ENCODE measurements at regions not wholly inside any gene's neighbourhood (a gene's known extent, or its start where the extent isn't known, plus 50 kb on each side); places are given as distances from the start of the nearest gene placed in this dataset.
A peak's percentile ranks its signal among the peaks of the same experiment; 100 is the strongest.
"Not testable (repeated sequence)": the region's sequence is repeated elsewhere in the genome, so short reads cannot be mapped to it uniquely, and the experiment has no call there.

DNA sequence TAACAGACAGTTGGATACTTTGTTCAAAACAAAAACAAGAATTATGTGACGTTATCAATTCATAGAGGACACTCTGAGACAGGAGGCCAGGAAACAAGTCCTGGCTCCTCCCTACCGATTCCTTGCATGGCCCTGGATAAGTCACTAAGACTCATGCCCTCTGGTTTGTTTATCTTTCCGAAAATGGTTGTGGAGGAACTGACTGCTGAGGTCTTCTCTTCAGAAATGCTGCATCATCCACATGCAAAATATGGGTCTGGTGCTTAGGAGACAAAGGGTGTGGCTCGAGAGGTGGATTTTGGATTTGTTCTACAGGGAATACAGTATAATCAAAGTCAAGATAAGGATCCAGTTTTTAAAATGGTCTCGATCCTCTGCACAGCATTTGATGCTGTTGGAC is 130.9 kb downstream of the RELL1 start:
- H3K27me3 ChIP-seq (ENCODE audit: control insufficient read depth, insufficient read depth, low read length): no peaks in the 10 kb centered on the region
- no CpG with 5 or more reads among the region's 5 CpGs for WGBS (ENCODE audit: insufficient coverage, insufficient read length)
- H3K4me3 ChIP-seq (ENCODE audit: low read length): no peak overlapping the region
- H3K4me1 ChIP-seq (ENCODE audit: control insufficient read depth, insufficient read depth, low read length): no peaks in the 10 kb centered on the region
- H3K36me3 ChIP-seq (ENCODE audit: control insufficient read depth, insufficient read depth, low read length): no peaks in the 10 kb centered on the region
- no peak for DNase-seq (ENCODE audit: low read depth, low spot score)
- no peaks in the 10 kb centered on the region for H3K9me3 ChIP-seq (ENCODE audit: control insufficient read depth, insufficient read depth, low read length)
- H3K27ac ChIP-seq (ENCODE audit: low read length): no peak overlapping the region

DNA sequence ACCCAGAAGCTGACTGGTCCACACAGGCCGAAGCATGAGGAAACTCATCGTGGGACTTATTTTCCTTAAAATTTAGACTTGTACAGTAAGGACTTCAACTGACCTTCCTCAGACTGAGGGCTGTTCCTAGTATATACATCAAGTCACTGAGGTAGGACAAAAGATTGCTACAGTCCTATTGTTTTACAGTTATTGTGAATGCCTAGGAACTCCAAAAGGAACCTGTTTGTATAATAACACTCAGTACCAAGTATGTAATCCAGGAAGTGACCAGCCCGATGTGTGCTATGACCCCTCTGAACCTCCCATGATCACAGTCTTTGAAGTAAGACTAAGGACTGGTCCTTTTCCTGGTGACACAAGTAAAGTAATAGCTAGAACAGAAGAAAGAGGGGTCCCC is 136.3 kb downstream of the RELL1 start:
- WGBS (ENCODE audit: insufficient coverage, insufficient read length): no CpG with 5 or more reads among the region's 3 CpGs
- not testable (repeated sequence) for DNase-seq (ENCODE audit: low read depth, low spot score); H3K9me3 ChIP-seq (ENCODE audit: control insufficient read depth, insufficient read depth, low read length); H3K27ac ChIP-seq (ENCODE audit: low read length); H3K4me1 ChIP-seq (ENCODE audit: control insufficient read depth, insufficient read depth, low read length); H3K27me3 ChIP-seq (ENCODE audit: control insufficient read depth, insufficient read depth, low read length); H3K4me3 ChIP-seq (ENCODE audit: low read length); H3K36me3 ChIP-seq (ENCODE audit: control insufficient read depth, insufficient read depth, low read length)

DNA sequence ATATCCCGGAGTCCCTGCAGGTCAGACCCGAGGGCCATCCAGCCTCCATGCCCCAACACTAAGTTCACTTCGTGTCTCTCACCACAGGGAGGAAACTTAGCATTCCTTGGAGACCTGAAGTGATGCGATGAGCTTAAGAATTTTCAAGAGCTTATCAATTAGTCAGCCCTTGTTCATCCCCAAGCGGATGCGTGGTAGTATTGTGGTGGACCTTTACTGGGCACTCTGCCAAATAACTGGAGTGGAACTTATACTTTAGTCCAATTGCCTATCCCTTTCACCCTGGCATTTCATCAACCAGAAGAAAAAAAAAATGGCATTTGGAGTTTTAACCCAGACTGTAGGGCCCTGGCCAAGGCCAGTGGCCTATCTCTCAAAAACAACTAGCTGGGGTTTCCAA is 137.1 kb downstream of the RELL1 start:
- H3K27me3 ChIP-seq (ENCODE audit: control insufficient read depth, insufficient read depth, low read length): no peaks in the 10 kb centered on the region
- no peaks in the 10 kb centered on the region for H3K4me1 ChIP-seq (ENCODE audit: control insufficient read depth, insufficient read depth, low read length)
- H3K4me3 ChIP-seq (ENCODE audit: low read length): no peak overlapping the region
- H3K36me3 ChIP-seq (ENCODE audit: control insufficient read depth, insufficient read depth, low read length): no peaks in the 10 kb centered on the region
- WGBS (ENCODE audit: insufficient coverage, insufficient read length): no CpG with 5 or more reads among the region's 6 CpGs
- H3K9me3 ChIP-seq (ENCODE audit: control insufficient read depth, insufficient read depth, low read length): no peaks in the 10 kb centered on the region
- no peak for DNase-seq (ENCODE audit: low read depth, low spot score)
- H3K27ac ChIP-seq (ENCODE audit: low read length): no peak overlapping the region

DNA sequence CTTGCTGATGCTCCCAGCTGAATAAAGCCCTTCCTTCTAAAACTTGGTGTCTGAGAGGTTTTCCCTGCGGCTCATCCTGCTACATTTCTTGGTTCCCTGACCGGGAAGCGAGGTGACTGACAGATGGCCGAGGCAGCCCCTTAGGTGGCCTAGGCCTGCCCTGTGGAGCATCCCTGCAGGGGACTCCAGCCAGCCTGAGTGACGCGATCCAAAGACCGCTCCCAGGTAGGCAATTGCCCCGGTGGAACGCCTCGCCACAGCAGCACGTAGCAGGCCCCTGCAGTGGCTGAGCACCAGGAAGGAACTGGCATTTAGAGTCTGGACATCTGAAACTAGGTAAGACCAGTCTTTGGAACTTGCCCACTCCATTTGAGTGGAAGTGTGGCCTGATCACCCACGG is 139.6 kb downstream of the RELL1 start:
- Histone ChIP-seq H3K27me3 (ENCODE audit: control insufficient read depth, insufficient read depth, low read length) (no peaks in the 10 kb centered on the region), H3K4me3 (ENCODE audit: low read length) (no peak overlapping the region), H3K36me3 (ENCODE audit: control insufficient read depth, insufficient read depth, low read length) (no peaks in the 10 kb centered on the region), H3K9me3 (ENCODE audit: control insufficient read depth, insufficient read depth, low read length) (no peaks in the 10 kb centered on the region), H3K27ac (ENCODE audit: low read length) (no peak overlapping the region), H3K4me1 (ENCODE audit: control insufficient read depth, insufficient read depth, low read length) (no peaks in the 10 kb centered on the region)
- WGBS (ENCODE audit: insufficient coverage, insufficient read length): no CpG with 5 or more reads among the region's 12 CpGs
- DNase-seq (ENCODE audit: low read depth, low spot score): no peak

GRCh38 chr4:37542706-37543105 is 143.5 kb downstream of the RELL1 start:
- no peak overlapping the region for H3K27ac ChIP-seq (ENCODE audit: low read length)
- H3K27me3 ChIP-seq (ENCODE audit: control insufficient read depth, insufficient read depth, low read length): no peaks in the 10 kb centered on the region
- H3K4me3 ChIP-seq (ENCODE audit: low read length): no peak overlapping the region
- H3K36me3 ChIP-seq (ENCODE audit: control insufficient read depth, insufficient read depth, low read length): no peaks in the 10 kb centered on the region
- no peak for DNase-seq (ENCODE audit: low read depth, low spot score)
- no peaks in the 10 kb centered on the region for H3K9me3 ChIP-seq (ENCODE audit: control insufficient read depth, insufficient read depth, low read length)
- peaks cover 2% of the 10 kb centered on the region for H3K4me1 ChIP-seq (ENCODE audit: control insufficient read depth, insufficient read depth, low read length)
- WGBS (ENCODE audit: insufficient coverage, insufficient read length): no CpG with 5 or more reads among the region's 2 CpGs

DNA sequence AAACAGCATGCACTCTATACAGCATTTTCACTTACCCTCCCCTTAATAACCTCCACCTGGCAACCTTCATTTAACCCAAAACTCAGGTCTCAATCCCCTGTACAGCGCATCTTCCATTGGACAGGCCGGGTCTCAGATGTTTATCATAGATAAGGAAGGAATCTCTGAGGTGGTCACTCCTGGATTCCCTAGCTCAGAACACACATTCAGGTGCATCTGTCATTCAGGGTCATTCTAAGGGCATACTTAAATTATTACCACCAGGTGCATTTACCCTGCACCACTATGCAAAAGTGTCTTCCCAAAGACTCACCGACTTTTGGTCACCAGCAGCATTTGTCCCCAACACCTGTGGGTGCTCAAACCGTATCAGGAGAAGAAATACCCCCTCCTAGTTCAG is 144.2 kb downstream of the RELL1 start:
- no CpG with 5 or more reads among the region's 4 CpGs for WGBS (ENCODE audit: insufficient coverage, insufficient read length)
- H3K9me3 ChIP-seq (ENCODE audit: control insufficient read depth, insufficient read depth, low read length): no peaks in the 10 kb centered on the region
- H3K27me3 ChIP-seq (ENCODE audit: control insufficient read depth, insufficient read depth, low read length): no peaks in the 10 kb centered on the region
- peaks cover 2% of the 10 kb centered on the region for H3K4me1 ChIP-seq (ENCODE audit: control insufficient read depth, insufficient read depth, low read length)
- no peak for DNase-seq (ENCODE audit: low read depth, low spot score)
- H3K4me3 ChIP-seq (ENCODE audit: low read length): no peak overlapping the region
- no peak overlapping the region for H3K27ac ChIP-seq (ENCODE audit: low read length)
- no peaks in the 10 kb centered on the region for H3K36me3 ChIP-seq (ENCODE audit: control insufficient read depth, insufficient read depth, low read length)

DNA sequence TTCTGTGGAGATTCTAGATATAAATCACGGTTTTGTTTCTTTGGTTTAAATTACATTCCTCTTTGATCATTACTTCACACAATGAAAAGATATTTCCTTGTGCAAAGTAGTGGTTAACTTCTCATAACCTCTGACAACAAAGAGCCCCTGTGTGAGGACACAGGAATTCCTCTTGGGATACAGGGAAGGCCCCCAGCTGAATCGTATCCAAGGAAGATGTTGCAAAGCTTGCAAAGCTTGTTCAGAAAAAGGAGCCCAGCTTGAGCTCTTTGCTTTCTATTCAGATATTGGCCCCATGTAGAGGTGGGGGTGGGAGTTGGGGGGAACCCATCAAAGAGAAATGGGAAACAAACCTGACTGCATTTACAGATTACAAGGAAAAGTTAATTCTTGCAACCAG is 145.7 kb downstream of the RELL1 start:
- H3K27ac ChIP-seq (ENCODE audit: low read length): no peak overlapping the region
- DNase-seq (ENCODE audit: low read depth, low spot score): peak; percentile 25
- no CpG with 5 or more reads among the region's 2 CpGs for WGBS (ENCODE audit: insufficient coverage, insufficient read length)

GRCh38 chr4:37538931-37539330 is 147.2 kb downstream of the RELL1 start:
- no peaks in the 10 kb centered on the region for H3K36me3 ChIP-seq (ENCODE audit: control insufficient read depth, insufficient read depth, low read length)
- no peaks in the 10 kb centered on the region for H3K27me3 ChIP-seq (ENCODE audit: control insufficient read depth, insufficient read depth, low read length)
- 100% methylated on average over 2 of the region's 7 CpGs for WGBS (ENCODE audit: insufficient coverage, insufficient read length)
- H3K4me3 ChIP-seq (ENCODE audit: low read length): no peak overlapping the region
- no peak overlapping the region for H3K27ac ChIP-seq (ENCODE audit: low read length)
- H3K4me1 ChIP-seq (ENCODE audit: control insufficient read depth, insufficient read depth, low read length): peaks cover 2% of the 10 kb centered on the region
- DNase-seq (ENCODE audit: low read depth, low spot score): no peak
- no peaks in the 10 kb centered on the region for H3K9me3 ChIP-seq (ENCODE audit: control insufficient read depth, insufficient read depth, low read length)

More for the DNA sequence above, 145.7 kb downstream of the RELL1 start:
- Histone ChIP-seq H3K36me3 (ENCODE audit: control insufficient read depth, insufficient read depth, low read length) (no peaks in the 10 kb centered on the region), H3K4me1 (ENCODE audit: control insufficient read depth, insufficient read depth, low read length) (peaks cover 2% of the 10 kb centered on the region), H3K9me3 (ENCODE audit: control insufficient read depth, insufficient read depth, low read length) (no peaks in the 10 kb centered on the region), H3K27me3 (ENCODE audit: control insufficient read depth, insufficient read depth, low read length) (no peaks in the 10 kb centered on the region), H3K4me3 (ENCODE audit: low read length) (no peak overlapping the region)

DNA sequence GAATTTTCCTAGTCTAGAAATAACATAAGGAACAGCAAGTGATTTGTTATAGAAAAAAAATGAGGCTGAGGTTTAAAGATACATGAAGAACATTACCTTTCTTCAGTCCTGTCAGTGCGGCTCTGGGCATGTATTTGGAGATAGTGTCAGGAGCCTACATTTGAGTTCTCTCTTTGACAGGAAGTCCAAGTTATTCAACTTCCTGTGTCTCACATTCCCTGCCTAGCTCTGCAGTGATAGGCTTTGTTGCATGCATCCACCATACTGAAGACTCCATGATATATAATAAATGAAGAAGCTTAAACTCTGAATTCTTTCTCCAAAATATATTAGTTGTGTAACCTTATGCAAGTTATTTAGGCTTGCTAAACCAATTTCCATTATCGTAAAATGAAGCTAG is 148.7 kb downstream of the RELL1 start:
- no peak for DNase-seq (ENCODE audit: low read depth, low spot score)
- peaks cover 2% of the 10 kb centered on the region for H3K4me1 ChIP-seq (ENCODE audit: control insufficient read depth, insufficient read depth, low read length)
- H3K4me3 ChIP-seq (ENCODE audit: low read length): no peak overlapping the region
- no peak overlapping the region for H3K27ac ChIP-seq (ENCODE audit: low read length)
- WGBS (ENCODE audit: insufficient coverage, insufficient read length): no CpG with 5 or more reads among the region's 2 CpGs
- no peaks in the 10 kb centered on the region for H3K27me3 ChIP-seq (ENCODE audit: control insufficient read depth, insufficient read depth, low read length)
- H3K36me3 ChIP-seq (ENCODE audit: control insufficient read depth, insufficient read depth, low read length): no peaks in the 10 kb centered on the region
- H3K9me3 ChIP-seq (ENCODE audit: control insufficient read depth, insufficient read depth, low read length): no peaks in the 10 kb centered on the region

GRCh38 chr4:37535872-37536271 is 150.3 kb downstream of the RELL1 start:
- WGBS (ENCODE audit: insufficient coverage, insufficient read length): no CpG with 5 or more reads among the region's 2 CpGs
- H3K27ac ChIP-seq (ENCODE audit: low read length): no peak overlapping the region
- no peaks in the 10 kb centered on the region for H3K27me3 ChIP-seq (ENCODE audit: control insufficient read depth, insufficient read depth, low read length)
- DNase-seq (ENCODE audit: low read depth, low spot score): no peak
- no peaks in the 10 kb centered on the region for H3K9me3 ChIP-seq (ENCODE audit: control insufficient read depth, insufficient read depth, low read length)
- H3K4me1 ChIP-seq (ENCODE audit: control insufficient read depth, insufficient read depth, low read length): no peaks in the 10 kb centered on the region; the same call in 1 of the 2 replicates
- no peaks in the 10 kb centered on the region for H3K36me3 ChIP-seq (ENCODE audit: control insufficient read depth, insufficient read depth, low read length)
- H3K4me3 ChIP-seq (ENCODE audit: low read length): no peak overlapping the region

- no peak for DNase-seq (ENCODE audit: low read depth, low spot score)
- H3K4me1 ChIP-seq (ENCODE audit: control insufficient read depth, insufficient read depth, low read length): no peaks in the 10 kb centered on the region
- no peaks in the 10 kb centered on the region for H3K9me3 ChIP-seq (ENCODE audit: control insufficient read depth, insufficient read depth, low read length)
- H3K4me3 ChIP-seq (ENCODE audit: low read length): no peak overlapping the region
- no peaks in the 10 kb centered on the region for H3K36me3 ChIP-seq (ENCODE audit: control insufficient read depth, insufficient read depth, low read length)
- no peaks in the 10 kb centered on the region for H3K27me3 ChIP-seq (ENCODE audit: control insufficient read depth, insufficient read depth, low read length)
- no peak overlapping the region for H3K27ac ChIP-seq (ENCODE audit: low read length)
- no CpG with 5 or more reads among the region's 6 CpGs for WGBS (ENCODE audit: insufficient coverage, insufficient read length)
Measured at GRCh38 chr4:37533286-37534033, 152.7 kb downstream of the RELL1 start.
